HL-60 (cell line): ENCODE measurements at regions not wholly inside any gene's neighbourhood (a gene's known extent, or its start where the extent isn't known, plus 50 kb on each side); places are given as distances from the start of the nearest gene placed in this dataset.

Experiments
- DNase-seq, 2 experiments: peaks; one replicate each; pipeline ENCODE4 v3.0.0-alpha.2; 2010 to 2020; ENCODE audit warnings: low read depth in 1 of 2, low spot score in 1 of 2
- H3K27ac ChIP-seq: fragments of 250-450 bp; sonication (Bioruptor Pico); replicated peaks from 2 replicates; pipeline ENCODE4 v1.5.1; 2020; ENCODE audit warnings: mild to moderate bottlenecking, moderate library complexity
- H3K27me3 ChIP-seq: fragments of 250-450 bp; sonication (Bioruptor Pico); 2 replicates; pipeline ENCODE4 v1.5.1; 2021; ENCODE audit warnings: mild to moderate bottlenecking, moderate library complexity; ENCODE audit not compliant: insufficient read depth, poor library complexity, severe bottlenecking
- H3K4me3 ChIP-seq: replicated peaks from 2 replicates; pipeline ENCODE4 v1.5.1; 2011; ENCODE audit warnings: mild to moderate bottlenecking, control low read depth, low read length; ENCODE audit not compliant: insufficient read depth
- CTCF ChIP-seq: IDR thresholded peaks from one replicate; pipeline ENCODE4 v1.5.1; 2011; ENCODE audit warnings: low read length, control low read depth, inconsistent platforms; ENCODE audit not compliant: insufficient read depth
- GABPA ChIP-seq: IDR thresholded peaks from 2 replicates; pipeline ENCODE4 v1.6.1; 2012; ENCODE audit warnings: low read depth
- POLR2AphosphoS5 ChIP-seq: IDR thresholded peaks from 2 replicates; pipeline ENCODE4 v1.6.1; 2012; ENCODE audit warnings: low read depth
- REST ChIP-seq: IDR thresholded peaks from 2 replicates; pipeline ENCODE4 v1.6.1; 2012; ENCODE audit warnings: low read depth; ENCODE audit not compliant: insufficient replicate concordance
- SPI1 ChIP-seq: IDR thresholded peaks from 2 replicates; pipeline ENCODE4 v1.6.1; 2012; ENCODE audit warnings: low read depth, mild to moderate bottlenecking, borderline replicate concordance

GRCh38 chr5:166166071-166166470 is 2125.4 kb upstream of the WWC1 start:
- DNase-seq: no peak
- no peak overlapping the region for H3K27ac ChIP-seq
- TF ChIP-seq CTCF (no peak), REST (no peak), GABPA (no peak), POLR2AphosphoS5 (no peak), SPI1 (no peak)
- H3K4me3 ChIP-seq: no peak overlapping the region
- H3K27me3 ChIP-seq: no peaks in the 10 kb centered on the region

- TF ChIP-seq GABPA (no peak), POLR2AphosphoS5 (no peak), SPI1 (no peak), CTCF (no peak), REST (no peak)
- Histone ChIP-seq H3K27me3 (no peaks in the 10 kb centered on the region), H3K27ac (no peak overlapping the region), H3K4me3 (no peak overlapping the region)
- no peak for DNase-seq
Measured at GRCh38 chr5:166172597-166172996, 2118.8 kb upstream of the WWC1 start.

- no peak for DNase-seq
- Histone ChIP-seq H3K4me3 (no peak overlapping the region), H3K27me3 (no peaks in the 10 kb centered on the region), H3K27ac (no peak overlapping the region)
- TF ChIP-seq REST: no peak
- no peak for TF ChIP-seq SPI1
- TF ChIP-seq POLR2AphosphoS5: no peak
Measured at GRCh38 chr5:166178411-166179080, 2112.9 kb upstream of the WWC1 start.
